Right hindlimb (tissue), 1 donor: ENCODE measurements at regions not wholly inside any gene's neighbourhood (a gene's known extent, or its start where the extent isn't known, plus 50 kb on each side); places are given as distances from the start of the nearest gene placed in this dataset.
"Not testable (repeated sequence)": the region's sequence is repeated elsewhere in the genome, so short reads cannot be mapped to it uniquely, and the experiment has no call there.

Source experiments
- DNase-seq: peaks from one replicate; pipeline ENCODE4 v3.0.0-alpha.2; 2018

DNA sequence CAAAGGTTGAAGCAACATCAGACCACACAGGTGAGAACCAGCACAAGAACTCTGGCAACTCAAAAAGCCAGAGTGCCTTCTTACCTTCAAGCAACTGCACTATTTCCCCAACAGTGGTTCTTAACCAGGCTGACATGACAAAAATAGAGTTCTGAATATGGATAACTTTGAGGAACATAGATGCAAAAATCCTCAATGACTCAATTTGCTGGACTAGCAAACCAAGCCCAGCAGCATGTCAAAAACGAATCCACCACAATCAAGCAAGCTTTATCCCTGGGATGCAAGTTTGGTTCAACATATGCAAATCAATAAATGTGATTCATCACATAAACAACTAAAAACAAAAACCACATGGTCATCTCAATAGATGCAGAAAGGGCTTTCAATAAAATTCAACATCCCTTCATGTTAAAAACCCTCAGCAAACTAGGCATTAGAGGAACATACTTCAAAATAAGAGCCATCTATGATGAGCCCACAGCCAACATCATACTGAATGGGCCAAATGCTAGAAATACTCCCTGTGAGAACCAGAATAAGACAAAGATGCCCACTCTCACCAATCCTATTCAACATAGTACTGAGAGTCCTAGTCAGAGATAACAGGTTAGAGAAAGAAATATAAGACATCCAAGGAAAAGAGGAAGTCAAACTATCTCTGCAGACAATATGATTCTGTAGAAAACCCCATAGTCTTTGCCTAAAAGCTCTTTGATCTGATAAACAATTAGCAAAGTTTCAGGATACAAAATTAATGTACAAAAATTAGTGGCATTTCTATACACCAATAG, 110.5 kb upstream of the NBPF19 start:
- DNase-seq, result not testable (repeated sequence)

- DNase-seq, result not testable (repeated sequence)
These were observed 108.4 kb upstream of the NBPF19 start for GRCh38 chr1:149366402-149366801.

DNA sequence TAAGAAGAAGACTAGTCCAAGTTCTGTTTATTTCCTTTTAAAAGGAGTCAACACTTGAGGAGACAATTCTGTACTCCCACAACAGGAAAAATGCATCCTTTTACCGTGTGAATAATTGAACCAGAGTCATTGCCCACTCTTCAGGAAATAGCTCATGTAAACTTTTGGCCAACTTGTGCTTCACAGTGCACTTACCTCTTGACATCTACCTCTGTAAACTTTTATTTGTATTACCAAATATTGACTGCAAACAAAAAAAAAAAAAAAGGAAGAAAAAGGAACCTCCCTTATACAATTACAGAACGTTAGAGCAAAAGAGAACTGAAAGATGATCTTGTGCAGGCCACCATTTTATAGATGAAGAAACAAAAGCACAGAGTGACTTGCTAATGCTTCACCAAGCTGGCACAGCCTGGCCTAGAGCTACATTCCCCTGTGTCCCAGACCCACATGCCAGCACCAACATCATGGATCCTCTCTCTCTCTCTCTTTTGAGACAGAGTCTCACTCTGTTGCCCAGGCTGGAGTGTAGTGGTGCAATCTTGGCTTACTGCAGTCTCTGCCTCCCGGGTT, 107.3 kb upstream of the NBPF19 start:
- DNase-seq, result not testable (repeated sequence)

DNA sequence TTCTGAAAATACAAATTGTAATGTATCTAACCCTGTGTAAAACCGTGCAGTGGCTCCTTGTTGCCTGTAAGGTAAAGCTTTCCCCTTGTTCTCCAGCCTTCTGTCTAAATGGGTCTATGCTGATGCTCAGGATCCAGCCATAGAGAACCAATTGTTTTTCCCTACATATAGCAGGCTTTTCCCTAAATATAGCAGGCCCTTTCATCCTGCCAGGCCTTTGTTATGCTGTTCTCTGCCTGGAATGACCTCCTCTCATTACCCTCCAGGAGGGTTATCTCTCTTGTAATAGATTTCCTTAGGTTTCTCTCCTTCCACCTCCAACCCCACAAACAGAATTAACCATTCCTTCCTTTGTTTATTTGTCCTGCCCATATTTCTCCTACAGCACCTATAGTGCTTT, 106.5 kb upstream of the NBPF19 start:
- DNase-seq, result not testable (repeated sequence)

DNA sequence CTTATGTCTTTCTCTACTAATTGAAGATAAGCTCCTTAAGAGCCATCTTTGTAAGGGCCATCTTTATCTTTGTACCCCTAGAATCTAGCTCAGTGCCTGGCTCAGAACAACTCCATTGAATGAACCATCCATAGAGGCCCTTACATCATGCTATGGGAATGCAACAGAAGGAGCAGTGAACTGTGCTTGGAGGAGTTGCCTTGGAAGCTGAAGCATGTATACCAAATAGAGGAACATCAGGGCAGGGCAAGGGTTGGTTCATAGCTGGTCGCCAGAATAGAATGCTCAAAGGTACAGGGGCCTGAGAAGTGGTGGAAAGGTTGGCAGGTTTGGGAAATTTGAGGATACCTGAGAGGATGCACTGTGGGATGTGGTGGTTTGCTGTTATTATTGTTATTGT, 105.8 kb upstream of the NBPF19 start:
- not testable (repeated sequence) for DNase-seq

- not testable (repeated sequence) for DNase-seq
These were observed 102.9 kb upstream of the NBPF19 start for GRCh38 chr1:149371955-149372354.

- DNase-seq, result not testable (repeated sequence)
These were observed 96.4 kb upstream of the NBPF19 start for GRCh38 chr1:149378462-149378861.

- peak; percentile 82 for DNase-seq
These were observed 84.5 kb upstream of the NBPF19 start for GRCh38 chr1:149390173-149390926.

DNA sequence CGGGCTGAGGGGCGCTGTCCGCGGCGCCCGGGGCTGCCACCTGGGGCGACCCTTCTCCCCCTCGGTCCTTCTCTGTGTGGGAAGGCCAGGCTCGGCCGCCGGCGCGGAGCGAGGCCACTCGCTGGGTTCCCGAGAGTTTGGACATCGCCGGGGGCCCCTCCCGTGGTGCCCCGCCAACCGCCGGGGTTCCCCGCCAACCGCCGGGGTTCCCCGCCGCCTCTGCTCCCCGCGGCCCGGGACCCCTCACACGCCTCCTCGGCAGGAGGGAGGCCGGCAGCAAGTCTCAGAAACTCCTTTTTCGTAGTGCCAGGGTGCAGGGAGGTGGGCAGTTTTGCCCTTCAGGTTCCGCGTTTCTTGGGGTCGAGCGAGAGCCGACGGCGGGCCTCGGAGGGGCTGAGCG, 83.9 kb upstream of the NBPF19 start:
- DNase-seq, result not testable (repeated sequence)

DNA sequence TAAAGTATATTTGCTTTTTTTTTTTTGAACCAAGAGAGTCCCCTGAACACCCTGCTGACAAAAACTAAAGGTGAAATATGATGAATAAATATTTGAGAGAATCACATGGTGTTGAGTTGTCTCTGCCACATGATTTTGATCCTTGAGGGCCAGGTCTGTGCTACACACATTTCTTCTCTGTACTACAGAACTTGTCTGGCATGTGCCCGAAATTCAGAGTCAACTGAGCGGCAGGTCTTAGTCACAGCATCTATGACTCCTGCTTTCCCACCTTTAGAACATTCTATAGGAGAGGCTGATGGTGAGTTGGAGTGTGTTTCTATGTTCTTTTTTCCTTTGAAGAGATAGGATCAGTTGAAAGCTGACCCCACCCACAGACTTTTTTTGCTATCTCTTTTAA, 79.0 kb upstream of the NBPF19 start:
- not testable (repeated sequence) for DNase-seq

- DNase-seq, result peak; percentile 1
These were observed 76.3 kb upstream of the NBPF19 start for GRCh38 chr1:149398527-149398926.

GRCh38 chr1:149408404-149408803, 66.4 kb upstream of the NBPF19 start:
- DNase-seq, result not testable (repeated sequence)

DNA sequence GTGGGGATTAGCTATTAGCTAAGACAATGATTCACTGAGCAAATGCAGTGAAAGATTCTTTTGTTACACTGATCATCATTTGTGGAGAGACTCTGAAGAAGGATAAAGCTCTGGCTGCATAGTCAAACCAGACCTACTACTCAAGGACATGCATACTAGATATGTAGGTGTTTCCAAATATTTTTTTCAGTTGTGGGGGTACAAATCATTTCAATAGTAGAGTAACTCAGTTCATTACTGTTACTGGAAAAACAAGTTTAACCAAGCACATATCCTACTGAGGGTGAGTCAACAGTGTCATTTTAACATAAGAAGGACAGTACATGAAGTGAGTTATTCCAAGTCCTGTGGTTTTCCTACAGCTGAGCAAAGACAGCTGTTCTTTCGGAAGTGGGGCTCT, 59.5 kb upstream of the NBPF19 start:
- not testable (repeated sequence) for DNase-seq

DNA sequence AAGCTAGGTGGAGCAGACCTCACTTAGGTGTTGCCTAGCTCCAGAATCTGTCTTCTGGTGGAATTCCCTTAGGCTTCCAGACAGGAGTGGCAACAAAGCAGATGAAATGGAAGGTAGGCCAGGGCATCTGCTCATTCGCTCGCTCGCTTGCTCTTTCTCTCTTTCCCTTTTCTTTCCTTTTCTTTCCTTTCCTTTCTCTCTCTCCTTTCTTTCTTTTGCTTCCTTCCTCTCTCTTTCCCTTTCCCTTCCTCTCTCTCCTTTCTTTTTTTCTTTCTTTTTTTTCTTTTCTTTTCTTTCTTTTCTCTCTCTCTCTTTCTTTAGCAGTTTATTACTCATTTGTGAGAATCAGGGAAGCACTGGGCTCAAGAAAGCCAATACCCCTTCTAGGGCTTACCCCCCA, 56.1 kb upstream of the NBPF19 start:
- not testable (repeated sequence) for DNase-seq

DNA sequence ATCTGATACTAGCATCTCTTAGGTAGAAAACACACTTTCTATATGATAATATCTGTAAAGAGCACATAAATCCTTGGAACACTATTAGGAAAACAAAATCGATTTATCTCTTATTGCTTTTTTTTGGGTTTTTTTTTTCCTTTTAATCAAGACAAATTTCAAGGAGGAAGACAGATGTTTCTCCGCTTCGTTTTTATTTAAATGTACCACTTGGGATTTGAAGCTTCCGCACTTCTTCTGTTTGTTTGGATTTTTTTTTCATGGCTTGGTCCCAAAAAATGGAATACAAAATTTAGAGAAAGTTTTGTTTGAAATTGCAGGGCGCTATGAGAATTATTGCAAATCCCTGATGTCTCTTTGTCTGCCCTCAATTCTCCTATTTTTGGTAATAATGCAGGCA, 51.7 kb upstream of the NBPF19 start:
- DNase-seq, result not testable (repeated sequence)
